ENCODE measurements at regions not wholly inside any gene's neighbourhood (a gene's known extent, or its start where the extent isn't known, plus 50 kb on each side); places are given as distances from the start of the nearest gene placed in this dataset.
"Not testable (repeated sequence)": the region's sequence is repeated elsewhere in the genome, so short reads cannot be mapped to it uniquely, and the experiment has no call there.

DNA sequence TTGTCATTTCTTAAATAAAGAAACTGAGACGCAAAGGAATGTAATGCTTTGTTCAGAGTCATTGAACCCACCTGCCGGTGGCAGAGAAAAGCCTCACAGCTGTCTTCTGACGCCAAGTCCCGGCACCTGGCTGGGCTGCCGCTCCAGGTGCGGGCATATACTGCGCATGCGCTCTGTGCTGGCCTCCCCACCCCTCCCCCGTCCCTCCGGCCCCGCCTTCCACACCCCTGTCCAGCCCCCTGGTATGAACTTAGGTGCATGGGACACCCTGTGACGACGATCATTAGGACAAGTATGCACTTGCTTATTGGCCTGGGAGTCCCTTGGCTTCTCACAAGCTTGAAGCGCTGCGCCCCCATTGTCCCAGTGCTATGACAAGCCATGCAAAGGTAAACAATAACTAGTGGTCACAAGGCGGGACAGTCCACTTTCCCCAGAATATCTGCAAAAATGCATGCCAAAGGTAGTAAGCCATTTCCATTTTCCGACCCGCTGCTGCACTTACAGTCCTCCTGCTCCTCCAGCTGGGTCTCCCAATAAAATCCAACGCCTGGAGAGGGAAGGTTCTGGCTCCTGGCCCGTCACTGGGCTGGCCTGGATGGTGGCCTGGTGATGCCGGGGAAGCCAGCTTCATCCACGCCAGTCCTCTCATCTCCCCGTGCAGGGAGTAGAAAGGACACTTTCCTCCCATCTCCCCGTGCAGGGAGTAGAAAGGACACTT, 100.4 kb downstream of the PSMG1 start:
- no peak for DNase-seq (ENCODE audit: low read depth)

DNA sequence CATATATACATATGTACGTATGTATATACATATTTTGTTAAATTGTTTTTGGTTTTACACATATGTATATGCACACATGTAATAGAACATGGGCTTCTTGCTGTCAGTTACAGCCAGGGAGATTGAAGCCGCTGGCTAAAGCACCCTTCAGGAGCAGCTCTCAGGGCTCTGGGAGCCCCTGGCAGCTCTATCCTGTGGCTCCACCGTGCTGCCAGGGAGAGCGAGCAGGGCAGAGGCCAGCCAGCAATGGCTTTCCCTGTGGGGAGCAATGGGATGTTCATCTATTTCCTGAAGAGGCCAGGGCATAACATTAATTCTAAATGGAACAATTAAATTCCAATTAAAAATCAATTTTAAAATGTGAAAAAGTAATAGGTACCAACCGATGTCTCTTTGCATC, 102.9 kb downstream of the PSMG1 start:
- DNase-seq (ENCODE audit: low read depth), result no peak

- DNase-seq (ENCODE audit: low read depth), result no peak
These were observed 103.6 kb downstream of the PSMG1 start for GRCh38 chr21:39079617-39080016.

- no peak for DNase-seq (ENCODE audit: low read depth)
These were observed 104.8 kb downstream of the PSMG1 start for GRCh38 chr21:39078322-39079065.

GRCh38 chr21:39077876-39078275, 105.4 kb downstream of the PSMG1 start:
- DNase-seq (ENCODE audit: low read depth), result no peak

GRCh38 chr21:39074508-39074907, 108.7 kb downstream of the PSMG1 start:
- no peak for DNase-seq (ENCODE audit: low read depth)

GRCh38 chr21:39073717-39074116, 109.5 kb downstream of the PSMG1 start:
- no peak for DNase-seq (ENCODE audit: low read depth)

- no peak for DNase-seq (ENCODE audit: low read depth)
These were observed 110.2 kb downstream of the PSMG1 start for GRCh38 chr21:39073063-39073462.

- DNase-seq (ENCODE audit: low read depth), result no peak
These were observed 110.8 kb downstream of the PSMG1 start for GRCh38 chr21:39072468-39072867.

DNA sequence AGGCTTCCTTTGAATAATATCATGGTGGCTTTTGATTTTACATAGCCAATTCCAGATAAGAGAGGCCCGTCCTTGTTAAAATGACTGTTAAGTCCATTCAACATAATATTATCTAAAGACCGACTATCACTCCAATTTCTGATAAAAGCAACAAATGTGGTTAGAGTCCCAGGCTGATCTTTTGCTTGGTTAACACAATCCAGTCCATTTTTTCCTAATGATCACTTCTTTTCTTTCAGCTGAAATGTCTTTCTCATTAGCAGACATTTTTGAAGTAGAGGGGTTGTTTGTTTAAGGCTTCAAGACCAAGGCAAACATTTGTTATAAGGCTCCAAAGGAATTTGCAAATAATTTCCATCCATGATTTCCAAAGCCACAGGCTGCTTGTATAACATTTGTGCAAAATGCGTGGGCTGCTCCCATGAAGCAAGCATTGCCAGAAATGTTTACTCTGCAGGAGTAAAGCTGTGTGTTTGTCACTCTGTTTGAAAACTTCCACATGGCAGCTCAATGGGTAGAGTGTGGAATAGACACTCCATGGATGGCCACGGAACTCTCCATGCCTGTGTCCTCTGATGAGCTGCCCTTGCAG, 111.5 kb downstream of the PSMG1 start:
- no peak for DNase-seq (ENCODE audit: low read depth)

- DNase-seq (ENCODE audit: low read depth), result not testable (repeated sequence)
These were observed 113.4 kb downstream of the PSMG1 start for GRCh38 chr21:39069856-39070255.

GRCh38 chr21:39066829-39067780, 116.1 kb downstream of the PSMG1 start:
- DNase-seq (ENCODE audit: low read depth), result no peak

GRCh38 chr21:39065917-39066316, 117.3 kb downstream of the PSMG1 start:
- DNase-seq (ENCODE audit: low read depth), result no peak

- no peak for DNase-seq (ENCODE audit: low read depth)
These were observed 118.8 kb downstream of the PSMG1 start for GRCh38 chr21:39064325-39065012.

GRCh38 chr21:39063517-39063916, 119.7 kb downstream of the PSMG1 start:
- DNase-seq (ENCODE audit: low read depth), result no peak

DNA sequence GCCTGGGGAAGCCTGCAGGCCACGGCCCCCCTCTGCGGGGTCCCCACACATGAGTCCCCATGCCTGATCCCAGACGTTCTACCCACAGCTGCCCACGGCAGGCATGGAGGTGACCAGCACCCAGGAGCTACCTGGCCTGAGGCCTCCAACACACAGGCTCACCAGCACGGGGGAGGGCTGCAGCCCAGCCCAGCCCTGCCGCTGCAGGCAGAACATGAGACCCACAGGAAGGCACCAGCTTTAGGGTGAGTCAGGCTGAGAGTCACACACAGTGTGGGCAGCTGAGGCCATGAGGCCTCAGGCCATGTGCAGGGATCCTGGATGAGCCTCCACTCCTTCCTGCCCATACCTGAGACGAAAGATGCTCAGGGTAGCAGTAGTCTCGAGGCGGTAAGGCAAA, 121.1 kb downstream of the PSMG1 start:
- no peak for DNase-seq (ENCODE audit: low read depth)

- DNase-seq (ENCODE audit: low read depth), result no peak
These were observed 121.5 kb downstream of the PSMG1 start for GRCh38 chr21:39061766-39062165.

DNA sequence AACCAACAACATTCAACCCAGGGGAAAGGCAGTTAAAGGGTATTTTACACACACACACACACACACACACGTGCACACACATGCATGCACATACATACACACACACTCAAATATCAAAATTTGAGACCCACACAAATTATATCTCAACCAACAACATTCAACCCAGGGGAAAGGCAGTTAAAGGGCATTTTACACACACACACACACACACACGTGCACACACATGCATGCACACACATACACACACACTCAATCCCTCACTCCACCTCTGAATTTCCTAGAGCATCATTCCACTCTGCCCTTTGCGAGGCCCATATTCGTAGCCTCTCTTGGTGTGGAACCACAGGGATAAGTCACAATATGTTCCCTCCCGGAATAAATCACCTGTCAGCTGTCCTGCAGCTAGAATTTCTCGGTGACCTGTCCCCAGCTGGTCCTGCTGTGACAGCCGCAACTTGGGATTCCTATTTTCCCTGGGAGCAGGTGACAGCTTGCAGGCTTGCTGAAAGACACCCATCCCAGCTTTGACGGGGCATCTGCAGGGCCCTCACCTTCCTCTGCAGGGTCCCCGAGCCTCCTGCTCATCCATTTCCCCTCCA, 122.7 kb downstream of the PSMG1 start:
- DNase-seq (ENCODE audit: low read depth), result no peak

GRCh38 chr21:39057121-39057520, 126.1 kb downstream of the PSMG1 start:
- DNase-seq (ENCODE audit: low read depth), result no peak

- no peak for DNase-seq (ENCODE audit: low read depth)
These were observed 126.6 kb downstream of the PSMG1 start for GRCh38 chr21:39056636-39057035.

- no peak for DNase-seq (ENCODE audit: low read depth)
These were observed 128.0 kb downstream of the PSMG1 start for GRCh38 chr21:39055167-39055767.
